Gastrocnemius medialis (tissue), 4 donors: ENCODE measurements at regions not wholly inside any gene's neighbourhood (a gene's known extent, or its start where the extent isn't known, plus 50 kb on each side); places are given as distances from the start of the nearest gene placed in this dataset.

ENCODE experiments used
- CTCF ChIP-seq, 5 experiments: fragments of 450-650 bp in 3 of 5; fragments of 200-600 bp in 2 of 5; sonication (generic) in 2 of 5; IDR thresholded peaks in 4 of 5; conservative IDR thresholded peaks in 1 of 5; 1 replicate in 4 of 5; 2 replicates in 1 of 5; pipeline ENCODE4 v1.5.1; 2016 to 2019; ENCODE audit warnings: antibody characterized with exemption in 5 of 5, mild to moderate bottlenecking in 3 of 5, moderate library complexity in 3 of 5
- POLR2A ChIP-seq, 2 donors: fragments of 450-650 bp; IDR thresholded peaks; one replicate each; pipeline ENCODE4 v1.6.1; 2017; ENCODE audit warnings: antibody characterized with exemption in 2 of 2, mild to moderate bottlenecking in 2 of 2, moderate library complexity in 2 of 2

- no peak for TF ChIP-seq POLR2A (IDR thresholded peaks at IDR 0.05)
- no peak for TF ChIP-seq CTCF (IDR thresholded peaks at IDR 0.05 in 4 of 5, conservative IDR thresholded peaks at IDR 0.05 in 1 of 5)
Measured at GRCh38 chr11:112525844-112526590, 265.4 kb upstream of the PLET1 start.
